Activated CD8-positive, alpha-beta T cell treated with anti-CD3 and anti-CD28 coated beads, Interleukin-2, amount 10 ng/mL, durations not matched to agents 7 days and 5 days (primary cell): ENCODE measurements at regions not wholly inside any gene's neighbourhood (a gene's known extent, or its start where the extent isn't known, plus 50 kb on each side); places are given as distances from the start of the nearest gene placed in this dataset.

Experiments used
- ATAC-seq: fragments of 150-1000 bp; cut with Tn5 transposase; one replicate; pipeline ENCODE4 v1.10.0; 2021; ENCODE audit warnings: moderate library complexity
- CTCF ChIA-PET: fragments of 350-600 bp; sonication (Branson Sonifier 250); formaldehyde crosslinking; loops from one replicate; lab custom pipeline; 2021; ENCODE audit warnings: antibody characterized with exemption; lab: Charles Lee
- POLR2A ChIA-PET: fragments of 350-600 bp; sonication (Branson Sonifier 250); formaldehyde crosslinking; loops from one replicate; lab custom pipeline; 2021; ENCODE audit warnings: antibody characterized with exemption; lab: Charles Lee
- DNase-seq: peaks from one replicate; pipeline ENCODE4 v3.0.0-alpha.2; 2020
- H3K27ac Mint-ChIP-seq: one replicate; pipeline ENCODE4 v1.8.0; 2021; ENCODE audit warnings: mild to moderate bottlenecking, mixed read lengths
- H3K27me3 Mint-ChIP-seq: one replicate; pipeline ENCODE4 v1.8.0; 2021; ENCODE audit warnings: low read depth, mixed read lengths
- H3K36me3 Mint-ChIP-seq: one replicate; pipeline ENCODE4 v1.8.0; 2021; ENCODE audit warnings: low read depth, mixed read lengths
- H3K4me1 Mint-ChIP-seq: one replicate; pipeline ENCODE4 v1.8.0; 2021; ENCODE audit warnings: low read depth, mixed read lengths
- H3K4me3 Mint-ChIP-seq: one replicate; pipeline ENCODE4 v1.8.0; 2021; ENCODE audit warnings: mild to moderate bottlenecking, mixed read lengths
- H3K9me3 Mint-ChIP-seq: one replicate; pipeline ENCODE4 v1.8.0; 2022; ENCODE audit warnings: mixed read lengths; ENCODE audit not compliant: insufficient read depth

DNA sequence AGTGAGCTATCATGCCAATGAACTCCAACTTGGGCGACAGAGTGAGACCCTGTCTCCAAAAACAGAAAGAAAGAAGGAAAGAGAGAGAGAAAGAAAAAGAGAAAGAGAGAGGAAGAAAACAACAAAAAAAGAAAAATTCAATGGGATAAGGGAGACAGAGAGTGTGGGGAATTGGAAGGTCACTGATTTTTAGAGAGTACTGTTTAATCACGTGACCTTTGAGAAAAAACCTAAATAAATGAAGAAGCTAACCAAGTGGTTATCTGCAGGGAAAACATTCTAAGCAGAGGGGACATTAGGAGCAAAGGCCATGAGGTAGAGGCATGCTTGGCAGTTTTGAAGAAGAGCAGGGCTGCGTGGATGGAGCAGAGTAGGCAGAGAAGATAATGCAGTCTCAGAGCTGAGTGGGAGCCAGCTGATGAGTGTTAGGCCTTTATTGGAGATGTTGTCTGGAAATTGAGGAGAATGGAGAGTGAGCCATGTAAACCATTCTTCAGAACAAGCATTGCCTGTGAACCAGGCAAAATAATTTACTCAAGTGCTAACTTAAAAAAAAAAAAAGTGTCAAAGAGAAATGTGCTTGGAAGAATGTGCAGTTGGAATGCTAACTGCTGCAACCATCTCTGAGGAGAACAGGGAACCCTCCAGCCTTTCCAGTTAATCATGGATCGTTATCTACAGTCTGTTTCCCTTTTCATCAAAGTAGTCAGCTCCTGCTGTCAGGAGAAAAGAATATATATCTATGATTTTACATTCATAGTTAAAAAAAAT lies 377.3 kb upstream of the SEMA6D start:
- ChIA-PET POLR2A (no interaction called here), CTCF (no interaction called here)
- Mint-ChIP-seq H3K4me1 (no peaks in the 10 kb centered on the region), H3K36me3 (no peaks in the 10 kb centered on the region), H3K4me3 (no peak overlapping the region), H3K27me3 (no peaks in the 10 kb centered on the region), H3K9me3 (no peaks in the 10 kb centered on the region), H3K27ac (no peak overlapping the region)
- ATAC-seq: no peak
- DNase-seq: no peak

GRCh38 chr15:47340571-47340920 lies 376.8 kb upstream of the SEMA6D start:
- DNase-seq (no peak), ATAC-seq (no peak)
- ChIA-PET CTCF (no interaction called here), POLR2A (no interaction called here)
- no peaks in the 10 kb centered on the region for H3K36me3 Mint-ChIP-seq
- H3K27me3 Mint-ChIP-seq: no peaks in the 10 kb centered on the region
- no peak overlapping the region for H3K4me3 Mint-ChIP-seq
- no peaks in the 10 kb centered on the region for H3K4me1 Mint-ChIP-seq
- no peak overlapping the region for H3K27ac Mint-ChIP-seq
- no peaks in the 10 kb centered on the region for H3K9me3 Mint-ChIP-seq

DNA sequence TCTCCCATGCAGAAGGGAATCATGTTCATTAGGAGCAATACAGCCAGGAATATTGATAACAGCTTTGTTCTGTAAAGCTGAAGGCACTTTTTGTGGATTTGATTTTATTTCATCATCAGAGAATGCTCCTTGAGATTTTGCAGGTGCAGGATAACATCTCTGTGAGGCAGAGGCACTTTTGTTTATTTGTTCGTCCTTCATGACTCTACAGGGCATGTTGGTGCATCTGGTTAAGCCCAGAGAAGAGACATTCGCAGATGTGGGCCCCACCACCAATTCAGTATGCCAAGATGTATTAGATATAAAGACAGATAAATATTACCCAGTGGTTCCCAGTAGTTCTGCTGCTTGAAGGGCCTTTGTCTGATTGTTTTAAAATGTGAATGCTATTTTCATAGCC lies 368.1 kb upstream of the SEMA6D start:
- H3K4me1 Mint-ChIP-seq: no peaks in the 10 kb centered on the region
- no peaks in the 10 kb centered on the region for H3K36me3 Mint-ChIP-seq
- ATAC-seq (no peak), DNase-seq (no peak)
- no peak overlapping the region for H3K4me3 Mint-ChIP-seq
- no peaks in the 10 kb centered on the region for H3K27me3 Mint-ChIP-seq
- CTCF ChIA-PET: no interaction called here
- no peak overlapping the region for H3K27ac Mint-ChIP-seq
- no peaks in the 10 kb centered on the region for H3K9me3 Mint-ChIP-seq
- POLR2A ChIA-PET: no interaction called here

DNA sequence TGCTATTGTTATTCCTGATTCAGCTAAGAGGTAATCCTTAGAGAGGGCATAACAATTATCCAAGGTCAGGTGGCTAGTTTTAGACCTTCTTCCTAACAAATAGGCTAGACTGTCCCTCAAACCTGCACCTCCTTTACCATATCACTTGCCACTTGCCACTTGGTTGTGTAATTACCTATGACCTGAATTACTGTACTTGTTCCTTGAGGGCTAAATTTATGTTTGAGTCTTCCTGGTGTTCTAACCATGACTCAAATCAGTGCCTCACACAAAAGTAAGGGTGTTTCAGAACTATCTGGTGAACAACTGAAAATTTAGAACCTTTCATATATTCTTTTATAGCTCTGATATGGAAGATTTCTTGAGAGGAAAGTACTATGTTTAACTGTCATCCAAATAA lies 365.8 kb upstream of the SEMA6D start:
- ATAC-seq (no peak), DNase-seq (no peak)
- Mint-ChIP-seq H3K4me3 (no peak overlapping the region), H3K9me3 (no peaks in the 10 kb centered on the region), H3K27ac (no peak overlapping the region), H3K4me1 (no peaks in the 10 kb centered on the region), H3K27me3 (no peaks in the 10 kb centered on the region), H3K36me3 (no peaks in the 10 kb centered on the region)
- CTCF ChIA-PET: no interaction called here
- POLR2A ChIA-PET: no interaction called here

DNA sequence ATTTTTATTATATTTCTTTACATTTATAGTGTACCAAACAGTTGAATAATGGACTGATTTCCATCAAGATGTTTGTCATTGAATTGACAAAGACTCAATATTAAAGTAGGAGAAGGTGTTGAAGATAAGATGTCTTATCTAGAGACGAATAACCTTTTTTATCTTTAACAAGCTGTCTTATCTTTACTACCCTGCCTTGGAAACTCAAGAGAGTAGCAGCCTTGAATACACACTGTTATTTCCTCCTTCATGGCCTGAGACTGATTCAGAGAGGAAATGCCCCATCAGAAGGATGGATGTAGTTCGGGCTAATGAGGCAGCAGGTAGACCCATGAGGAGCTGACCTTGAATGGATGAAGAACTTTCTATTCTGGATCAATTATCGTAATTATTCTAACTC lies 365.1 kb upstream of the SEMA6D start:
- POLR2A ChIA-PET: no interaction called here
- Mint-ChIP-seq H3K4me1 (no peaks in the 10 kb centered on the region), H3K36me3 (no peaks in the 10 kb centered on the region)

DNA sequence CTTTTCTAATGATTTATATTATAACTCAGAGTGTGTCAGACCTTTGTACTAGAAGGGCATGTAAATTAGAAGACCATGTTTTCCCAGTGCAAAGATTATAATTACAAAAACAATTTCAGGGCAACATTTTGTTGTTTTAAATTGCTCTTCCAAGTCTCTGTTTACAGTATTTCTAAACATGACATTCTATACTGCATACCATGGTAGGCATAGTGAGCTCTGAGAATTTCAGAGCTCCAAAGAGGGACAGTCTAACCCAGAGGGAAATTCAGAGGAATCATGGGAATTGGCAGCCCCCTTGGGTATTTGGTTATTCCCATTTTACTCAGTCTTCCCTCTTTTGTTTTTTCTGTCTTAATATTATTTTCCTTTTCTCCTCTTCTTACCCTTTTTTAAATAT lies 361.5 kb upstream of the SEMA6D start:
- Mint-ChIP-seq H3K36me3 (no peaks in the 10 kb centered on the region), H3K27me3 (no peaks in the 10 kb centered on the region), H3K9me3 (no peaks in the 10 kb centered on the region), H3K4me3 (no peak overlapping the region), H3K27ac (no peak overlapping the region), H3K4me1 (no peaks in the 10 kb centered on the region)
- no peak for ATAC-seq
- CTCF ChIA-PET: interaction anchor here (1.2 kb wide), 1 partner anchor 8 kb away, joined by 3 read pairs; no protein-coding TSS in a partner anchor
- POLR2A ChIA-PET: no interaction called here
- no peak for DNase-seq

More for the DNA sequence above, 365.1 kb upstream of the SEMA6D start:
- DNase-seq (no peak), ATAC-seq (no peak)
- CTCF ChIA-PET: no interaction called here
- H3K4me3 Mint-ChIP-seq: no peak overlapping the region
- no peak overlapping the region for H3K27ac Mint-ChIP-seq
- H3K9me3 Mint-ChIP-seq: no peaks in the 10 kb centered on the region
- no peaks in the 10 kb centered on the region for H3K27me3 Mint-ChIP-seq

DNA sequence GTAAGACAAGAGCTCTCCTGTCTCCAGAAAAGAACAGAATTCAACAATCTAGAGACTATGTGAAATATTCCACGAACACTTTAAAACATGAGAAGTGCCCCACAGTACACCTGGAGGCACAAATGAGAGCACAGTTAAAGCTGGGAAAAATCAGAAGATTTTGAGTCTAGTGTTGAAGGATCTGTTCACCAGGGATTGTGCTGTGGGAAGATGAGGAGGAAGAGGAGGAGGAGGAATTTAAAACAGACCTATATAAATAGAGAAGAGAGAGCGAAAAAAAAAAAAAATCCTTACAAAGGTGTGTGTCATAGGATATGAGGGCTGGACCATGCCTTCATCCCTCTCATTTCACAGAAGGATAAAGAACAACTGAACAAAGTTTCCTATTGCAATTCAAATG lies 361.0 kb upstream of the SEMA6D start:
- CTCF ChIA-PET: no interaction called here
- Mint-ChIP-seq H3K27ac (no peak overlapping the region), H3K36me3 (no peaks in the 10 kb centered on the region), H3K4me3 (no peak overlapping the region), H3K4me1 (no peaks in the 10 kb centered on the region), H3K27me3 (no peaks in the 10 kb centered on the region), H3K9me3 (no peaks in the 10 kb centered on the region)
- ATAC-seq (no peak), DNase-seq (no peak)
- POLR2A ChIA-PET: no interaction called here

DNA sequence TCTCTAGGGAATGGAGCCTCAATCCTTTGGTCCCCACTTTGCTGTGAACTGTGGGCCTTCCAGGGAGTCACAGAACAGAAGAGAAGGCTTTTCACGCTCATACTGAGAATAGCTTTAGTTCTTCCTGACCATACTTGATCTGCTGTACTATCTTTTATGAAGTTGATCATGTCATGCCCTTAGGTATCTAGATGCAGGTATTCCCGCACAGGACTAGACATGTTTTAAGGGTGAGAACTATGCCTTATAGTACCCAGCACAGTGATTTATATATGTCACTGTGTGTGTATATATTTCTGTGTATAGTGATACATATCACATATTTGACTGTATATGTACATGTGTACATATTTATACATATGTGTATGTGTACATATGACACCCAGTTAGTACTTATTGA lies 358.4 kb upstream of the SEMA6D start:
- Mint-ChIP-seq H3K4me3 (no peak overlapping the region), H3K27ac (no peak overlapping the region), H3K36me3 (no peaks in the 10 kb centered on the region), H3K4me1 (no peaks in the 10 kb centered on the region), H3K9me3 (peaks cover 3% of the 10 kb centered on the region), H3K27me3 (no peaks in the 10 kb centered on the region)
- CTCF ChIA-PET: no interaction called here
- no peak for ATAC-seq
- POLR2A ChIA-PET: no interaction called here
- no peak for DNase-seq

DNA sequence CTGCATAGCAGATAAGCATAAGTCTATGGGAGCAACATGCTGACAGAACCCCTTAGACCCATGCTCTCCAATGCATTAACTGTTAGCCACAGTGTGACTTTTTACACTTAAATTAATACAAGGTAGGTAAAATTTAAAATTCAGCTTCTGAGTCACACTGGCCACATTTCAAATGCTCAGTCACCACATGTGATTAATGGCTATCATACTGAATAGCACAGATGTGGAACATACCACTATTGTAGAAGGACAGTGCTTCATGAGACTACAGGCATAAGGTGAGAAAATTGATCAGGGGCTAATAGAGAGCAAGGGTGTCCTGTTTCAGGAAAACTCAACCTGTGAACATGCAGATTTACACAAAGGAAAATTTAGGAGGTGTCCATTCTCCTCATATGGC lies 357.0 kb upstream of the SEMA6D start:
- peaks cover 5% of the 10 kb centered on the region for H3K9me3 Mint-ChIP-seq
- ChIA-PET CTCF (no interaction called here), POLR2A (no interaction called here)
- no peaks in the 10 kb centered on the region for H3K36me3 Mint-ChIP-seq
- no peak overlapping the region for H3K27ac Mint-ChIP-seq
- H3K27me3 Mint-ChIP-seq: no peaks in the 10 kb centered on the region
- no peak overlapping the region for H3K4me3 Mint-ChIP-seq
- DNase-seq (no peak), ATAC-seq (no peak)
- no peaks in the 10 kb centered on the region for H3K4me1 Mint-ChIP-seq

DNA sequence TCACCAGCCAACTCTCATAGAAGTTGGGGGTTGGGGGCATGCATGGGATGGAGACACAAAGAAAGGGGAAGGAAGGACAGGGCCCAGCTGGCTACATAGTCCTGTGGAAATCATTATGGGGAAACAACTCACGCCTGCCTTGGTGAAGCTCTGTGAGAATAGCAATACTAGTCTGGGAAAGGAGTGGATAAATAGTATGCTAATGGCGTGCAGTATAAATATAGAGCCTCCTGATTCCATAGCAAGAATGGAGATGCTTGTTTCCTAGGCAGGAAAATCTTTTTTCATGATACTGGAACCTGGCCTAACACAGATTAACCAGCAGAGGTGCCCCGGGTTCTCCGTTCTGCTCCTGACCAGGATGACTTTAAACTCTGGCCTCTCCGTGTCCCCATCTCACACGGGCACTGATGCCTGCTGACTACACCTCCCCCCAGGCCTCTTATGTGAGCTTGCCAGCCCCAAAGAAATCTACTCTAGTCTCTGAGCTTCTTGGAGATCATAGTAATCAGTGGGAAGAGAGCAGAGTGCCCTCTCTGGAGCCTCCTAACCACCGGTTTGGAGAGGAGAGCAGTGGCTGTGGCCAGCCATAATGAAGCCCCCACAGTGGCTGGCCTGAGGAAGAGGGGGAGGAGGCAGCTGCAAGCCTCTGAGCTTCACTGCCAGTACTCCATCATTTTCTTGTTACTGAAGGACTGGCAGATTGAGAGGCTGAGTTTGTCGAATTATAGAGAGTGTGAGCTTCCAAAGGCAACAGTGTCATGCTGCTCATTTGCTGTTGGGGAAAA lies 355.0 kb upstream of the SEMA6D start:
- Mint-ChIP-seq H3K36me3 (no peaks in the 10 kb centered on the region), H3K27ac (no peak overlapping the region), H3K9me3 (peaks cover 5% of the 10 kb centered on the region), H3K4me3 (no peak overlapping the region), H3K4me1 (no peaks in the 10 kb centered on the region), H3K27me3 (no peaks in the 10 kb centered on the region)
- ATAC-seq (no peak), DNase-seq (no peak)
- CTCF ChIA-PET: no interaction called here
- POLR2A ChIA-PET: no interaction called here

DNA sequence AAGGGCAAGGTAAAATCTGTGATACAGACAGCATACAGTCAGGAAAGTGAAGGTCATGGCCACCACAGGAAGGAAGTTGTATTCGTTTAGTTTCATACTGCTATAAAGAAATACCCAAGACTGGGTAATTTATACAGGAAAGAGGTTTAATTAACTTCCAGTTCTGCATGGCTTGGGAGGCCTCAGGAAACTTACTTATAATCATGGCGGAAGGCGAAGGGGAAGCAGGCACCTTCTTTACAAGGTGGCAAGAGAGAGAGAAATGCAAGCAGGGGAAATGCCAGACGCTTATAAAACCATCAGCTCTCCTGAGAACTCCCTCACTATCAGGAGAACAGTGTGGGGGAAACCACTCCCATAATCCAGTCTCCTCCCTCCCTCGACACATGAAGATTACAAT lies 353.7 kb upstream of the SEMA6D start:
- no peak for ATAC-seq
- Mint-ChIP-seq H3K4me1 (no peaks in the 10 kb centered on the region), H3K27me3 (no peaks in the 10 kb centered on the region), H3K36me3 (no peaks in the 10 kb centered on the region), H3K4me3 (no peak overlapping the region), H3K9me3 (peaks cover 5% of the 10 kb centered on the region), H3K27ac (no peak overlapping the region)
- ChIA-PET CTCF (interaction anchor here (1.2 kb wide), 1 partner anchor 8 kb away, joined by 3 read pairs; no protein-coding TSS in a partner anchor), POLR2A (no interaction called here)
- no peak for DNase-seq

DNA sequence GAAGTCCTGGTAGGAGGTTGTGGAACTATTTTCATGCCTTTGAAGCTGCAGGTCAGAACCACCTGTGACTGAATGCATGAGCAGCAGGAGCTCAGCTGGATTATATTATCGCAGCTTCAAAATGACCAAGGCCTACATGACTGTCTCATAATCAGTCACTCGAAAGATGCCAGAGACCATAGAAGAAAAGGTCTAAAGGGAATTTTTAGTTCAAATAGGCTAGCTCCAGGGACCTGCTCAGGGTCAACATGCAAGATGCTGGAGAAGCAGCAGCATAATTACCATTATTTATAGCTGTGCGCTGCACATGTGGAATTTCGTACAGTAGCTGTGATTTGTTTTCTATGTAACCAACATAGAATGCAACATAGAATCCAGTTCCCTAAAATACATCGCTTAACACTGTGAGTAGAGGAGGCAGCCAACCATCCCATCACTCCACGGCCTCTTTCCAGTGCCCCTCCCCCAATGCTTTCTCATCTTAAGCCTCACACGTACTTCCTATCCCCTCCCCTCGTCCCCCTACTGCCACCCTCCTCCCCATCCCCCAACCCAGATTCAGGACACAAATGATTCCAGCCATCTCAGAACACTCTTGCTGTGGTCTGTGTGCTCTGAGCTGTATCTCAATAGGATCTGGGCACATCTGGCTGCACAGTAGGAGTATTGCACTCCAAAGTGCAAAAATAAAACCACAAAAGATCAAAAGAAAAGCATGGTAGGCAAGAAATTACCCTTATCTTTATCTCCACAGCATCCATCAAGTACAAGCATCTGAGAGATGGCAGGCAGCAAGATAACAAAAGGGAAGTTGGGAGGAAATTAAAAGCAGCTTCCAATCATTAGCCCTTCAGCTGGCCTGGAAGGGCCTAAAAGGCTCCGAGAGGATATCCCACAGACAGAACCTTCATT lies 352.8 kb upstream of the SEMA6D start:
- ChIA-PET CTCF (interaction anchor here (1.2 kb wide), 1 partner anchor 9 kb away, joined by 3 read pairs; no protein-coding TSS in a partner anchor), POLR2A (no interaction called here)
- no peaks in the 10 kb centered on the region for H3K4me1 Mint-ChIP-seq
- no peak overlapping the region for H3K4me3 Mint-ChIP-seq
- H3K27me3 Mint-ChIP-seq: no peaks in the 10 kb centered on the region
- DNase-seq (no peak), ATAC-seq (no peak)
- peaks cover 5% of the 10 kb centered on the region for H3K9me3 Mint-ChIP-seq
- no peaks in the 10 kb centered on the region for H3K36me3 Mint-ChIP-seq
- no peak overlapping the region for H3K27ac Mint-ChIP-seq
